AG10803 (cell line): ENCODE measurements at regions not wholly inside any gene's neighbourhood (a gene's known extent, or its start where the extent isn't known, plus 50 kb on each side); places are given as distances from the start of the nearest gene placed in this dataset.
"Not testable (repeated sequence)": the region's sequence is repeated elsewhere in the genome, so short reads cannot be mapped to it uniquely, and the experiment has no call there.

Experiments
- DNase-seq: peaks from one replicate; pipeline ENCODE4 v3.0.0; 2010; ENCODE audit warnings: low read depth
- H3K4me3 ChIP-seq: 2 replicates; pipeline ENCODE4 v1.5.1; 2011; ENCODE audit warnings: mild to moderate bottlenecking, low read length, control low read depth
- TF ChIP-seq, protein P1 (sequence below): conservative IDR thresholded peaks from 2 replicates; pipeline ENCODE4 v1.5.1; 2011; ENCODE audit warnings: mild to moderate bottlenecking, low read length, control low read depth, inconsistent platforms

DNA sequence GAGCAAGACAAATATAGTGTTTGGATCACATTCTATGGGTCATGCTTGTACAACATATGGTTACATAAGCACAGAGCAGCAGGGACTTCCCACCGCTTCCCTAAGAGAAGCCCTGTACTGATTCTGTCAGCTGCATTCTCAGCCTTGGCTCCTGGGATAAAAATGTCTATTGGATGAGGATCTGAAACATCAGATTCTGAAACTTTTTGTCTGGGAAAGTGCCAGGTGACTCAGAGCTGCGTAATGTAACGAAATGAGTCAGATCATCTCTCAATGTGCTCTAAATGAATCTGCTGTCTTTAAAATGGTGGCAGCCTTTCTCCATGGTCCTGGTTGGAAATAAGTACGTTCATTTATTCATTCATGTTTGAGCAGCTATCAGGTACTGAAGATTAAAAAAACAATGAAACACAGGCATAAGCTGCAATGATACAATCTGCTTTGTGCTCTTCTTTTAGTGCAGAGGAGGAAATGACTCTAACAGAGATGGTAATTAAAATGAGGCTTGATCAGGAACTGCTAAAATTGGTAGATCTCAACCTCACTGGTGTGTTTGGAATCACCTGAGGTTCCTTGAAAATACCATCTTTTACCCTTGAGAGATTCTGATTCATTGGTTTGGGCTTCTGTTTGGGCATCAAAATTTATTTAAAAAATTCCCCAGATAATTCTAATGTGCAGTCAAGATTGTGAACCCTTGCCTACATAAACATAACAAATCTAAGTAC is 99.1 kb upstream of the NAP1L1 start:
- TF ChIP-seq, protein P1, sequence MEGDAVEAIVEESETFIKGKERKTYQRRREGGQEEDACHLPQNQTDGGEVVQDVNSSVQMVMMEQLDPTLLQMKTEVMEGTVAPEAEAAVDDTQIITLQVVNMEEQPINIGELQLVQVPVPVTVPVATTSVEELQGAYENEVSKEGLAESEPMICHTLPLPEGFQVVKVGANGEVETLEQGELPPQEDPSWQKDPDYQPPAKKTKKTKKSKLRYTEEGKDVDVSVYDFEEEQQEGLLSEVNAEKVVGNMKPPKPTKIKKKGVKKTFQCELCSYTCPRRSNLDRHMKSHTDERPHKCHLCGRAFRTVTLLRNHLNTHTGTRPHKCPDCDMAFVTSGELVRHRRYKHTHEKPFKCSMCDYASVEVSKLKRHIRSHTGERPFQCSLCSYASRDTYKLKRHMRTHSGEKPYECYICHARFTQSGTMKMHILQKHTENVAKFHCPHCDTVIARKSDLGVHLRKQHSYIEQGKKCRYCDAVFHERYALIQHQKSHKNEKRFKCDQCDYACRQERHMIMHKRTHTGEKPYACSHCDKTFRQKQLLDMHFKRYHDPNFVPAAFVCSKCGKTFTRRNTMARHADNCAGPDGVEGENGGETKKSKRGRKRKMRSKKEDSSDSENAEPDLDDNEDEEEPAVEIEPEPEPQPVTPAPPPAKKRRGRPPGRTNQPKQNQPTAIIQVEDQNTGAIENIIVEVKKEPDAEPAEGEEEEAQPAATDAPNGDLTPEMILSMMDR, result no peak
- DNase-seq, result peak; percentile 94
- no peak overlapping the region for H3K4me3 ChIP-seq

DNA sequence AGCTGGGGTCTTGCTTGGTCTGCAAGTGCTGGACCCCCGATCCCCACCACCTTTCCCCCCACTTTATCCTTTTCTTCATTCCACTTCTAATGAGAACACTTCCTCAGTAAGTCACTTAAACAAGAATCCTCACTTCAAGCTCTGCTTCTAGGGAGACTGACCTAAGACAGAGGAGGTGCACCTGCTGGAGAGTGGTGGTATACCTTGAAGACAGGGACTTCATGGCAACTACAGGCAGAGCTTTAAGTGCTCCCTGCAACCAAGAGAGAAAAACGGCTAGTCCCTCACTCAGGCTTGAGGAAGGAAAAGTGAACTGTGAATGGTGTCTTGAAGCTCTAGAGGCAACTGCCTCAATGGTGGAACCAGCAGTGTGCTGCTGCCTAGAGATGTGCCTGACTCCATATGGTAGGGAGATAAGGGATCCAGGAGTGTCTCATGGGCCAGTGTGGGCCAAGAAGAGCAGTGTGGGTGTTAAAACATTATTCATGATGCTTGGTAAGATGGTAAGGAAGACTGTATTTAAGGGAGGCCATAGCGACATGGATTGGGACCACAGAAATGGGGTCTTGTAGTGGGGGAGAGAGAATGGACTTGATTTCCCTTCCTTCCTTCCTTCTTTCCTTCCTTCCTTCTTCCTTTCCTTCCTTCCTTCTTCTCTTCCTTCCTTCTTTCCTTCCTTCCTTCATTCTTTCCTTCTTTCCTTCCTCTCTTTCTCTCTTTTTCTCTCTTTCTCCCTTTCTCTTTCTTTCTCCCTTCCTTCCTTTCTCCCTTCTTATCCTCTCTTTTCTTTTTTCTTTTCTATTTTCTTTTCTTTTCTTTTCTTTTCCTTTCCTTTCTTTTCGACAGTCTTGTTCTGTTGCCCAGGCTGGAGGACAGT is 96.2 kb upstream of the NAP1L1 start:
- TF ChIP-seq, protein P1, result no peak
- no peak for DNase-seq
- no peak overlapping the region for H3K4me3 ChIP-seq

DNA sequence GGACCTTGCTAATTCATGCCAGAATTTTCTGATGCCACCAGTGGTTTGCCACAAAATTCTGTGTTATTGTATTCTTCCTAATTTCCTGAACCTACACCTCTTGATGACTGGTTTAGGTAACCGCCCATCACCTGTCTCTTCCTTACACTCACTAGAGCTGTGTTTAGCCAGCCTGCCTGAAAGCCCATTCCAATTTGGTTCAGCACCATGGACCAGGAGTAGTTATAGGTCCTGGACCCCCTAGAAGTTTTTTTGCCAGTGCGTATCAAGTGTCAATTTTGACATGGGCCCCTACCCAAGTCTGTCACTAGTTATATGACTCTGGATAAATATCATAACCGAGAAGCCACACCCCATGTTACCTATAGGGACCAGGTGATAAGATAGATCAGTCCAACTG is 94.0 kb upstream of the NAP1L1 start:
- DNase-seq, result no peak
- no peak overlapping the region for H3K4me3 ChIP-seq
- TF ChIP-seq, protein P1, result no peak

- TF ChIP-seq, protein P1, result no peak
- no peak overlapping the region for H3K4me3 ChIP-seq
- no peak for DNase-seq
Measured at GRCh38 chr12:76177821-76178220, 93.3 kb upstream of the NAP1L1 start.

DNA sequence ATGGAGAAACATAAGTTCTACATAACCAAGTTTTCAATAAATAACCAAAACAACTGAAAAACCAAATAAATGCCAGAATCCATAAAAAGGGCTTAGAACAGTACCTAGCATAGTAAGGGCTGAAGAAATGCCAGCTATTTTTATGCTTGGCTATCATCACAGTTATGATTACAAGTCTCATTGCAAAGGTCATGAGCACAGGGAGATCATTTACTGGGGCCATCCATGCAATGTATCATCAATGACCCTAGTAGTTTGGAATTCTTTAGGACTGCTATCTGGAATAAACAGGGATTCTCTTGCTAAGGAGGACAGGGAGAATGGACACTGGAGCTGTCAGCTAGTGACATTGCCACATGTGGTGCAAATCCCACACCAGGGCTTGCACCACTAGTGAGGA is 92.5 kb upstream of the NAP1L1 start:
- DNase-seq, result no peak
- TF ChIP-seq, protein P1, result no peak
- H3K4me3 ChIP-seq, result no peak overlapping the region

DNA sequence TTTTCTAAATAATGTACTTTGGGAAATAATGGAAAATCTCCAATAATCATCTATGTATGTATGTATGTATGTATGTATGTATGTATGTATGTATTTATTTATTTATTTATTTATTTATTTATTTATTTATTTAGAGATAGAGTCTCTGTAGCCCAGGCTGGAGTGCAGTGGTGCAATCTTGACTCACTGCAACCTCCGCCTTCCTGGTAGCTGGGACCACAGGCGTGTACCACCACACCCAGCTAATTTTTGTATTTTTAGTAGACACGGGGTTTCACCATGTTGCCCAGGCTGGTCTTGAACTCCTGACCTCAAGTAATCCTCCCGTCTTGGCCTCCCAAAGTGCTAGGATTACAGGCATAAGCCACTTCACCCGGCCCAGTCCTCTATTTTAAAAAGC is 91.5 kb upstream of the NAP1L1 start:
- not testable (repeated sequence) for DNase-seq

DNA sequence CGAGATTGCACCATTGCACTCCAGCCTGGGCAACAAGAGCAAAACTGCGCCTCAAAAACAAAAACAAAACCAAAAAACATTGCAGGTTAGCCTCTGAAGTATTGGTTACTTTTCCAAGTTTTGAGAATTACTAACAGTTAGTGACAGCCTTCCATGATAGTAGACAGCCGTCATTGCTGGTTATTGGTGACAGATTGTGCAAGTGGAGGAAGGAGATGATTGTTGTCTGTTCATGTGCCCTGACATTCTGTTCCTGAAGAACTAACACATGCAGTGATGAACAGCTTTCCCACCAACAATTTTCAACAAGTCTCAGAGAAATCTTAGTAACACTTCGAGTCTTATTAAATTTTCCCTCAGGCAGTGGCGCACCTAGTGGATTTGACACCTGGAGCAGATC is 89.3 kb upstream of the NAP1L1 start:
- TF ChIP-seq, protein P1, result no peak
- H3K4me3 ChIP-seq, result no peak overlapping the region
- DNase-seq, result no peak

More for the DNA sequence above, 91.5 kb upstream of the NAP1L1 start:
- not testable (repeated sequence) for H3K4me3 ChIP-seq
